HL-60 (cell line): ENCODE measurements at regions not wholly inside any gene's neighbourhood (a gene's known extent, or its start where the extent isn't known, plus 50 kb on each side); places are given as distances from the start of the nearest gene placed in this dataset.

Source experiments
- DNase-seq, 2 experiments: peaks; one replicate each; pipeline ENCODE4 v3.0.0-alpha.2; 2010 to 2020; ENCODE audit warnings: low read depth in 1 of 2, low spot score in 1 of 2
- H3K27ac ChIP-seq: fragments of 250-450 bp; sonication (Bioruptor Pico); replicated peaks from 2 replicates; pipeline ENCODE4 v1.5.1; 2020; ENCODE audit warnings: mild to moderate bottlenecking, moderate library complexity
- H3K27me3 ChIP-seq: fragments of 250-450 bp; sonication (Bioruptor Pico); 2 replicates; pipeline ENCODE4 v1.5.1; 2021; ENCODE audit warnings: mild to moderate bottlenecking, moderate library complexity; ENCODE audit not compliant: insufficient read depth, poor library complexity, severe bottlenecking
- H3K4me3 ChIP-seq: replicated peaks from 2 replicates; pipeline ENCODE4 v1.5.1; 2011; ENCODE audit warnings: mild to moderate bottlenecking, control low read depth, low read length; ENCODE audit not compliant: insufficient read depth
- GABPA ChIP-seq: IDR thresholded peaks from 2 replicates; pipeline ENCODE4 v1.6.1; 2012; ENCODE audit warnings: low read depth
- POLR2AphosphoS5 ChIP-seq: IDR thresholded peaks from 2 replicates; pipeline ENCODE4 v1.6.1; 2012; ENCODE audit warnings: low read depth
- SPI1 ChIP-seq: IDR thresholded peaks from 2 replicates; pipeline ENCODE4 v1.6.1; 2012; ENCODE audit warnings: low read depth, mild to moderate bottlenecking, borderline replicate concordance
- TF ChIP-seq, protein P1 (sequence below): IDR thresholded peaks from one replicate; pipeline ENCODE4 v1.5.1; 2011; ENCODE audit warnings: low read length, control low read depth, inconsistent platforms; ENCODE audit not compliant: insufficient read depth
- TF ChIP-seq, protein P2 (sequence below): IDR thresholded peaks from 2 replicates; pipeline ENCODE4 v1.6.1; 2012; ENCODE audit warnings: low read depth; ENCODE audit not compliant: insufficient replicate concordance

DNA sequence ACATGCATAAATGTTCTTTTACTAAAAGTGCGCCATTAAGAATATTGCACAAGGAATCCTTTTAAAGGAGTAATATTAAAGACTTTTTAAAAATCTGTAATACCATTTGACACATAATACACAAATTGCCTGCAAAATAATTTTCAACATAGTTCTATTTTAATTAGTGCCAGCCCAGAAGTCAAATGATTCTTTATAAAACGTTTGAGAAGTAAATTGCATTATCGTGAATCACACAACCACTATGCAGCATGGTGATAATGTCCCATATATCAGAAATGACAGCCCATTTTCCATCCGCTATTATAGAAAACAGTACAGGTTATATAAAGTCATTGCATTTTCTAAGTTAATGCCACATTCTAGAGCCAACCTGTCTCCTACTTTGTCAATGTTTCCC is 324.0 kb downstream of the IPMK start:
- H3K27ac ChIP-seq, result no peak overlapping the region
- TF ChIP-seq, protein P1, sequence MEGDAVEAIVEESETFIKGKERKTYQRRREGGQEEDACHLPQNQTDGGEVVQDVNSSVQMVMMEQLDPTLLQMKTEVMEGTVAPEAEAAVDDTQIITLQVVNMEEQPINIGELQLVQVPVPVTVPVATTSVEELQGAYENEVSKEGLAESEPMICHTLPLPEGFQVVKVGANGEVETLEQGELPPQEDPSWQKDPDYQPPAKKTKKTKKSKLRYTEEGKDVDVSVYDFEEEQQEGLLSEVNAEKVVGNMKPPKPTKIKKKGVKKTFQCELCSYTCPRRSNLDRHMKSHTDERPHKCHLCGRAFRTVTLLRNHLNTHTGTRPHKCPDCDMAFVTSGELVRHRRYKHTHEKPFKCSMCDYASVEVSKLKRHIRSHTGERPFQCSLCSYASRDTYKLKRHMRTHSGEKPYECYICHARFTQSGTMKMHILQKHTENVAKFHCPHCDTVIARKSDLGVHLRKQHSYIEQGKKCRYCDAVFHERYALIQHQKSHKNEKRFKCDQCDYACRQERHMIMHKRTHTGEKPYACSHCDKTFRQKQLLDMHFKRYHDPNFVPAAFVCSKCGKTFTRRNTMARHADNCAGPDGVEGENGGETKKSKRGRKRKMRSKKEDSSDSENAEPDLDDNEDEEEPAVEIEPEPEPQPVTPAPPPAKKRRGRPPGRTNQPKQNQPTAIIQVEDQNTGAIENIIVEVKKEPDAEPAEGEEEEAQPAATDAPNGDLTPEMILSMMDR, result no peak
- no peak for TF ChIP-seq POLR2AphosphoS5
- no peak overlapping the region for H3K4me3 ChIP-seq
- DNase-seq, result no peak
- no peaks in the 10 kb centered on the region for H3K27me3 ChIP-seq

DNA sequence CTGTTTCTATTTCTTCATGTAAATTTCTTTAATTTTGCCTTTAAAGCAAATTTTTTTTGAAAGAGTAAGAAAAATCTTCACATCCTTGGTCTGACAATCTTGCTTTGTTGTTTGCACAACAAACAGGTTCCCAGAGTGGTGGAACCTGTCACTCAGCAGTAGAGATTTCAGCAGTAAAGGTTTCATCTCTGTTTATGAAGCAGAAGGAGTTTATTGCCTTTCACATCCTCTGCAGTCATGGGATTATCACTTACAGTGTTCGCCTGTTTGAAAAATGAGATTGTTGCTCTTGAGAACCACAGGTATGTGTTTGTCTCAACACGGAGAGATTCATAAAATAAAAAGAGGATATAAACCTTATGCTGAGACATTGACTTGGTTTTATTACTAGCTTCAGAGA is 342.6 kb downstream of the IPMK start:
- H3K27me3 ChIP-seq, result no peaks in the 10 kb centered on the region
- no peak for DNase-seq
- H3K4me3 ChIP-seq, result no peak overlapping the region
- no peak for TF ChIP-seq POLR2AphosphoS5
- no peak for TF ChIP-seq SPI1
- no peak for TF ChIP-seq GABPA
- TF ChIP-seq, protein P2, sequence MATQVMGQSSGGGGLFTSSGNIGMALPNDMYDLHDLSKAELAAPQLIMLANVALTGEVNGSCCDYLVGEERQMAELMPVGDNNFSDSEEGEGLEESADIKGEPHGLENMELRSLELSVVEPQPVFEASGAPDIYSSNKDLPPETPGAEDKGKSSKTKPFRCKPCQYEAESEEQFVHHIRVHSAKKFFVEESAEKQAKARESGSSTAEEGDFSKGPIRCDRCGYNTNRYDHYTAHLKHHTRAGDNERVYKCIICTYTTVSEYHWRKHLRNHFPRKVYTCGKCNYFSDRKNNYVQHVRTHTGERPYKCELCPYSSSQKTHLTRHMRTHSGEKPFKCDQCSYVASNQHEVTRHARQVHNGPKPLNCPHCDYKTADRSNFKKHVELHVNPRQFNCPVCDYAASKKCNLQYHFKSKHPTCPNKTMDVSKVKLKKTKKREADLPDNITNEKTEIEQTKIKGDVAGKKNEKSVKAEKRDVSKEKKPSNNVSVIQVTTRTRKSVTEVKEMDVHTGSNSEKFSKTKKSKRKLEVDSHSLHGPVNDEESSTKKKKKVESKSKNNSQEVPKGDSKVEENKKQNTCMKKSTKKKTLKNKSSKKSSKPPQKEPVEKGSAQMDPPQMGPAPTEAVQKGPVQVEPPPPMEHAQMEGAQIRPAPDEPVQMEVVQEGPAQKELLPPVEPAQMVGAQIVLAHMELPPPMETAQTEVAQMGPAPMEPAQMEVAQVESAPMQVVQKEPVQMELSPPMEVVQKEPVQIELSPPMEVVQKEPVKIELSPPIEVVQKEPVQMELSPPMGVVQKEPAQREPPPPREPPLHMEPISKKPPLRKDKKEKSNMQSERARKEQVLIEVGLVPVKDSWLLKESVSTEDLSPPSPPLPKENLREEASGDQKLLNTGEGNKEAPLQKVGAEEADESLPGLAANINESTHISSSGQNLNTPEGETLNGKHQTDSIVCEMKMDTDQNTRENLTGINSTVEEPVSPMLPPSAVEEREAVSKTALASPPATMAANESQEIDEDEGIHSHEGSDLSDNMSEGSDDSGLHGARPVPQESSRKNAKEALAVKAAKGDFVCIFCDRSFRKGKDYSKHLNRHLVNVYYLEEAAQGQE, result no peak
- TF ChIP-seq, protein P1, result no peak
- no peak overlapping the region for H3K27ac ChIP-seq

DNA sequence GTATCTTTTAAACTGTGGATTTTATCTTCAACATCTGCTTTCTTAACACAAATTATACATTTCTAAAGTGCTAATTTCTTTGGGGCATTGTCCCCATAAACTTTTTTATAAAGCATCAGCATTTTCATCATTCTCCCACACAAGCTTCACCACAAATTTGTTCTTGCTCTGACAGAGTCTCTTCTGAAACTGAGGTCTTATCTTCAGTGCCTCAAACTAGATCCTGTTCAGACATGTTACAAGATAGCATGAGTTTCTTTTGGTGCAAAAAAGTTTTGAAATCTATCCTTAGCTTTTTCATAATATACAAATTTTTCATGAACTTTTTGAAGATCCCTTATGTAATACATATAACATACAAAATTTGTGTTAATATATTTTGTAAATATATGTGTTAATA is 346.6 kb downstream of the IPMK start:
- no peak overlapping the region for H3K4me3 ChIP-seq
- H3K27ac ChIP-seq, result no peak overlapping the region
- DNase-seq, result no peak
- TF ChIP-seq POLR2AphosphoS5 (no peak), SPI1 (no peak), GABPA (no peak)
- TF ChIP-seq, protein P2, result no peak
- H3K27me3 ChIP-seq, result no peaks in the 10 kb centered on the region

DNA sequence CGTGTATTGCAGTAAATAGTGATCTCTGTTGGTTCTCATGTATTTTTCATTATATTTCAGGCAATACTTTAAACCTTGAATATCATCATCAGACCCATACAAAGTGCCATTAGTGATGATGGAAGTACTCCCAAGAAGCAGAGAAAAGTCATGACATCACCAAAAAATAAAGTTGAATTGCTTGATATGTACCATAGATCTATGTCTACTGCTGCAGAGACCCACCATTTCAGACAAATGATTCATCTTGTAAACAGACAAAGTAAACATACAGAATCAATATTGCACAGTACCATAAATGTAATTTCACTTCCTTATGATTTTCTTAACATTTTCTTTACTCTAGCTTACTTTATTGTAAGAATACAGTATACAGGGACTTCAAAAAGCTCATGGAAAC is 347.8 kb downstream of the IPMK start:
- H3K27me3 ChIP-seq, result no peaks in the 10 kb centered on the region
- no peak for DNase-seq
- TF ChIP-seq GABPA, result no peak
- TF ChIP-seq, protein P1, result no peak
- TF ChIP-seq, protein P2, result no peak
- no peak for TF ChIP-seq SPI1
- no peak for TF ChIP-seq POLR2AphosphoS5
- H3K27ac ChIP-seq, result no peak overlapping the region
- no peak overlapping the region for H3K4me3 ChIP-seq
